A549 (cell line): ENCODE measurements at regions not wholly inside any gene's neighbourhood (a gene's known extent, or its start where the extent isn't known, plus 50 kb on each side); places are given as distances from the start of the nearest gene placed in this dataset.

Experiments
- CBX2 ChIP-seq: fragments of 200-600 bp; sonication (generic); IDR thresholded peaks from 2 replicates; pipeline ENCODE4 v1.6.1; 2016; ENCODE audit warnings: low read depth, mild to moderate bottlenecking, borderline replicate concordance
- CEBPB ChIP-seq, 2 experiments: fragments of >200 bp in 1 of 2; sonication (Bioruptor Twin) in 1 of 2; formaldehyde crosslinking in 1 of 2; IDR thresholded peaks; 2 replicates each; pipeline ENCODE4 v1.6.1; 2012 to 2016
- CHD2 ChIP-seq: fragments of 150-350 bp; IDR thresholded peaks from 2 replicates; pipeline ENCODE4 v1.6.1; 2014; ENCODE audit warnings: low read length; ENCODE audit not compliant: partially characterized antibody
- ESRRA ChIP-seq: fragments of 150-350 bp; IDR thresholded peaks from 2 replicates; pipeline ENCODE4 v1.6.1; 2014; ENCODE audit warnings: mild to moderate bottlenecking, low read length, borderline replicate concordance
- FOSB ChIP-seq: fragments of 250-450 bp; sonication (Bioruptor Pico); IDR thresholded peaks from 2 replicates; pipeline ENCODE4 v1.5.0; 2020; ENCODE audit warnings: mild to moderate bottlenecking, moderate library complexity
- FOSL2 ChIP-seq, 2 experiments: fragments of 450-650 bp in 1 of 2; fragments of >200 bp in 1 of 2; sonication (Bioruptor Twin) in 1 of 2; formaldehyde crosslinking; IDR thresholded peaks; 2 replicates each; pipeline versions ENCODE4 v1.5.0 to v1.6.1; 2016 to 2020; ENCODE audit warnings: mild to moderate bottlenecking in 1 of 2, moderate library complexity in 1 of 2
- JUN ChIP-seq, 2 experiments: fragments of >200 bp; sonication (Bioruptor Twin); formaldehyde crosslinking; IDR thresholded peaks; 2 replicates in 1 of 2; 3 replicates in 1 of 2; pipeline ENCODE4 v1.6.1; 2016 to 2017
- KDM1A ChIP-seq: fragments of 200-600 bp; sonication (generic); IDR thresholded peaks from 2 replicates; pipeline ENCODE4 v1.6.1; 2016; ENCODE audit warnings: low read depth, mild to moderate bottlenecking
- MYC ChIP-seq: IDR thresholded peaks from 2 replicates; pipeline ENCODE4 v1.6.1; 2012; ENCODE audit warnings: mild to moderate bottlenecking, inconsistent platforms, low read length, improper control_type of control experiment, borderline replicate concordance
- PHF8 ChIP-seq: fragments of 200-600 bp; sonication (generic); IDR thresholded peaks from 2 replicates; pipeline ENCODE4 v1.6.1; 2016; ENCODE audit warnings: low read depth, mild to moderate bottlenecking, antibody characterized with exemption, moderate library complexity, borderline replicate concordance
- POLR2A ChIP-seq: IDR thresholded peaks from 2 replicates; pipeline ENCODE4 v1.6.1; 2012; ENCODE audit warnings: mild to moderate bottlenecking, low read length
- TF ChIP-seq, protein P1 (sequence below): fragments of >200 bp; sonication (Bioruptor Twin); formaldehyde crosslinking; IDR thresholded peaks from 3 replicates; pipeline ENCODE4 v1.5.1; 2016
- TF ChIP-seq, protein P2 (sequence below): fragments of 450-650 bp; IDR thresholded peaks from 2 replicates; pipeline ENCODE4 v1.6.1; 2014; ENCODE audit warnings: antibody characterized with exemption

DNA sequence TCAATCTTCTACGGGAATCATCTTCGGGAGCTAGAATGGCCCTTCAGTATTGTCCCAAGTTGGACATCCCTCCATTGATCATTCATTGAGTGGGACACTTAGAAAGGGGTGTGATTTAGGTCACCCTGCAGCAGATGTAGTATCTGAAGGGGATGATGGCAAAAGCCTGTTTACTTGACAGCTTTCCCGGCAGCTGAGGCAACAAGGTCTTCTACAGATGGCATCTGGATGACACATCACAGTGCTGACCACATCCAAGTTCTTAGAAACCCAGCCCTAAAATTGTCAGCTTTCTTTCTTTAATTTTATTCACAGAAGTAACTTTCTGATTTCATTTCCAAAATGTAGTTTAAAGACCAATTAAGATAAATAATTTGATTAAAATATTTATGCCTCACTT, 150.3 kb downstream of the AMY1C start:
- no peak for TF ChIP-seq CHD2
- no peak for TF ChIP-seq FOSB (CRISPR knock-in tag)
- TF ChIP-seq JUN (IDR thresholded peaks at IDR 0.05), result no peak
- TF ChIP-seq, protein P1, sequence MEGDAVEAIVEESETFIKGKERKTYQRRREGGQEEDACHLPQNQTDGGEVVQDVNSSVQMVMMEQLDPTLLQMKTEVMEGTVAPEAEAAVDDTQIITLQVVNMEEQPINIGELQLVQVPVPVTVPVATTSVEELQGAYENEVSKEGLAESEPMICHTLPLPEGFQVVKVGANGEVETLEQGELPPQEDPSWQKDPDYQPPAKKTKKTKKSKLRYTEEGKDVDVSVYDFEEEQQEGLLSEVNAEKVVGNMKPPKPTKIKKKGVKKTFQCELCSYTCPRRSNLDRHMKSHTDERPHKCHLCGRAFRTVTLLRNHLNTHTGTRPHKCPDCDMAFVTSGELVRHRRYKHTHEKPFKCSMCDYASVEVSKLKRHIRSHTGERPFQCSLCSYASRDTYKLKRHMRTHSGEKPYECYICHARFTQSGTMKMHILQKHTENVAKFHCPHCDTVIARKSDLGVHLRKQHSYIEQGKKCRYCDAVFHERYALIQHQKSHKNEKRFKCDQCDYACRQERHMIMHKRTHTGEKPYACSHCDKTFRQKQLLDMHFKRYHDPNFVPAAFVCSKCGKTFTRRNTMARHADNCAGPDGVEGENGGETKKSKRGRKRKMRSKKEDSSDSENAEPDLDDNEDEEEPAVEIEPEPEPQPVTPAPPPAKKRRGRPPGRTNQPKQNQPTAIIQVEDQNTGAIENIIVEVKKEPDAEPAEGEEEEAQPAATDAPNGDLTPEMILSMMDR, result no peak
- TF ChIP-seq MYC, result no peak
- TF ChIP-seq POLR2A, result no peak
- no peak for TF ChIP-seq FOSL2 (IDR thresholded peaks at IDR 0.05)
- TF ChIP-seq FOSL2 (CRISPR knock-in tag; IDR thresholded peaks at IDR 0.05), result no peak
- TF ChIP-seq KDM1A, result no peak
- TF ChIP-seq CBX2, result no peak
- no peak for TF ChIP-seq ESRRA
- no peak for TF ChIP-seq PHF8
- no peak for TF ChIP-seq CEBPB (IDR thresholded peaks at IDR 0.05)
- TF ChIP-seq, protein P2, sequence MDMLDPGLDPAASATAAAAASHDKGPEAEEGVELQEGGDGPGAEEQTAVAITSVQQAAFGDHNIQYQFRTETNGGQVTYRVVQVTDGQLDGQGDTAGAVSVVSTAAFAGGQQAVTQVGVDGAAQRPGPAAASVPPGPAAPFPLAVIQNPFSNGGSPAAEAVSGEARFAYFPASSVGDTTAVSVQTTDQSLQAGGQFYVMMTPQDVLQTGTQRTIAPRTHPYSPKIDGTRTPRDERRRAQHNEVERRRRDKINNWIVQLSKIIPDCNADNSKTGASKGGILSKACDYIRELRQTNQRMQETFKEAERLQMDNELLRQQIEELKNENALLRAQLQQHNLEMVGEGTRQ, result no peak
